Keratinocyte (primary cell): ENCODE measurements at regions not wholly inside any gene's neighbourhood (a gene's known extent, or its start where the extent isn't known, plus 50 kb on each side); places are given as distances from the start of the nearest gene placed in this dataset.

Experiments used
- DNase-seq: peaks from one replicate; pipeline ENCODE4 v3.0.0-alpha.2; 2011; ENCODE audit warnings: low read depth, missing footprints, low spot score
- FAIRE-seq: peaks from 2 replicates; lab custom pipeline; 2011; peaks lifted over from hg19 to GRCh38; lab: Jason Lieb, UNC
- H2AFZ ChIP-seq: 2 replicates; pipeline ENCODE4 v1.6.0; 2012; ENCODE audit warnings: low read length, control low read depth, inconsistent platforms; ENCODE audit not compliant: control insufficient read depth
- H3K27ac ChIP-seq: 2 replicates; pipeline ENCODE4 v1.5.1; 2011; ENCODE audit warnings: low read length; ENCODE audit not compliant: control insufficient read depth, insufficient read depth
- H3K27me3 ChIP-seq: 3 replicates; pipeline ENCODE4 v1.6.0; 2011; ENCODE audit warnings: low read length; ENCODE audit not compliant: control insufficient read depth, insufficient read depth; ENCODE audit errors: extremely low read depth
- H3K36me3 ChIP-seq, 2 experiments: 2 replicates in 1 of 2; 3 replicates in 1 of 2; pipeline ENCODE4 v1.5.1; 2011; ENCODE audit warnings: low read length in 2 of 2, mild to moderate bottlenecking in 1 of 2; ENCODE audit not compliant: control insufficient read depth in 2 of 2, insufficient read depth in 2 of 2; ENCODE audit errors: extremely low read depth in 1 of 2
- H3K4me1 ChIP-seq: 3 replicates; pipeline ENCODE4 v1.5.1; 2011; ENCODE audit warnings: low read length; ENCODE audit not compliant: control insufficient read depth, insufficient read depth; ENCODE audit errors: extremely low read depth
- H3K4me2 ChIP-seq: 3 replicates; pipeline ENCODE4 v1.6.0; 2011; ENCODE audit warnings: low read depth, low read length; ENCODE audit not compliant: control insufficient read depth, insufficient read depth; ENCODE audit errors: extremely low read depth
- H3K4me3 ChIP-seq, 3 experiments: fragments of 200-600 bp in 1 of 3; sonication (generic) in 1 of 3; 2 replicates in 2 of 3; 3 replicates in 1 of 3; pipeline ENCODE4 v1.5.1; 2011 to 2016; ENCODE audit warnings: low read length in 3 of 3, mild to moderate bottlenecking in 3 of 3, control low read depth in 2 of 3, inconsistent platforms in 1 of 3, low read depth in 1 of 3, mixed read lengths in 1 of 3, mixed run types in 1 of 3, moderate library complexity in 1 of 3; ENCODE audit not compliant: control insufficient read depth in 2 of 3, insufficient read depth in 2 of 3; ENCODE audit errors: extremely low read depth in 1 of 3
- H3K79me2 ChIP-seq: 2 replicates; pipeline ENCODE4 v1.6.0; 2012; ENCODE audit warnings: low read length; ENCODE audit not compliant: control insufficient read depth, insufficient read depth
- H3K9ac ChIP-seq: 3 replicates; pipeline ENCODE4 v1.6.0; 2011; ENCODE audit warnings: low read length; ENCODE audit not compliant: control insufficient read depth, insufficient read depth; ENCODE audit errors: extremely low read depth
- H3K9me1 ChIP-seq: 3 replicates; pipeline ENCODE4 v1.6.0; 2011; ENCODE audit warnings: low read length; ENCODE audit not compliant: control insufficient read depth, insufficient read depth; ENCODE audit errors: extremely low read depth
- H3K9me3 ChIP-seq: 2 replicates; pipeline ENCODE4 v1.5.1; 2012; ENCODE audit warnings: low read depth, low read length; ENCODE audit not compliant: control insufficient read depth
- H4K20me1 ChIP-seq: 3 replicates; pipeline ENCODE4 v1.6.0; 2011; ENCODE audit warnings: low read length; ENCODE audit not compliant: control insufficient read depth, insufficient read depth; ENCODE audit errors: extremely low read depth
- EZH2 ChIP-seq: IDR thresholded peaks from one replicate; pipeline ENCODE4 v1.6.1; 2012; ENCODE audit warnings: inconsistent platforms, mild to moderate bottlenecking, low read length, moderate library complexity
- dilution Hi-C: fragments of 300-500 bp; cut with MboI; formaldehyde crosslinking; loops from one replicate; pipeline ENCODE4 v1.7.0; 2020; ENCODE audit warnings: low sequenced_read_pairs; ENCODE audit not compliant: extremely low pct_ligation_motif_present
- TF ChIP-seq, protein P1 (sequence below), 3 experiments: IDR thresholded peaks in 1 of 3; conservative IDR thresholded peaks in 1 of 3; optimal IDR thresholded peaks in 1 of 3; 2 replicates in 2 of 3; 3 replicates in 1 of 3; pipeline versions ENCODE3 to v1.5.1; 2011; ENCODE audit warnings: low read length in 3 of 3, mild to moderate bottlenecking in 3 of 3, moderate library complexity in 2 of 3, control low read depth in 1 of 3, inconsistent platforms in 1 of 3; ENCODE audit not compliant: insufficient read depth in 2 of 3; ENCODE audit errors: extremely low read depth in 1 of 3

- no peak overlapping the region for H3K4me2 ChIP-seq
- dilution Hi-C loops: no loop called here
- FAIRE-seq: no peak
- no peaks in the 10 kb centered on the region for H3K9me1 ChIP-seq
- H3K36me3 ChIP-seq: no peaks in the 10 kb centered on the region
- H3K9me3 ChIP-seq: no peaks in the 10 kb centered on the region
- no peak overlapping the region for H3K9ac ChIP-seq
- DNase-seq: no peak
- H2AFZ ChIP-seq: no peak overlapping the region
- no peaks in the 10 kb centered on the region for H3K4me1 ChIP-seq
- no peak for TF ChIP-seq EZH2
- TF ChIP-seq, protein P1, sequence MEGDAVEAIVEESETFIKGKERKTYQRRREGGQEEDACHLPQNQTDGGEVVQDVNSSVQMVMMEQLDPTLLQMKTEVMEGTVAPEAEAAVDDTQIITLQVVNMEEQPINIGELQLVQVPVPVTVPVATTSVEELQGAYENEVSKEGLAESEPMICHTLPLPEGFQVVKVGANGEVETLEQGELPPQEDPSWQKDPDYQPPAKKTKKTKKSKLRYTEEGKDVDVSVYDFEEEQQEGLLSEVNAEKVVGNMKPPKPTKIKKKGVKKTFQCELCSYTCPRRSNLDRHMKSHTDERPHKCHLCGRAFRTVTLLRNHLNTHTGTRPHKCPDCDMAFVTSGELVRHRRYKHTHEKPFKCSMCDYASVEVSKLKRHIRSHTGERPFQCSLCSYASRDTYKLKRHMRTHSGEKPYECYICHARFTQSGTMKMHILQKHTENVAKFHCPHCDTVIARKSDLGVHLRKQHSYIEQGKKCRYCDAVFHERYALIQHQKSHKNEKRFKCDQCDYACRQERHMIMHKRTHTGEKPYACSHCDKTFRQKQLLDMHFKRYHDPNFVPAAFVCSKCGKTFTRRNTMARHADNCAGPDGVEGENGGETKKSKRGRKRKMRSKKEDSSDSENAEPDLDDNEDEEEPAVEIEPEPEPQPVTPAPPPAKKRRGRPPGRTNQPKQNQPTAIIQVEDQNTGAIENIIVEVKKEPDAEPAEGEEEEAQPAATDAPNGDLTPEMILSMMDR (optimal IDR thresholded peaks at IDR 0.05 in 1 of 3, IDR thresholded peaks at IDR 0.05 in 1 of 3, conservative IDR thresholded peaks at IDR 0.05 in 1 of 3; ENCODE audit: extremely low read depth in 1 of 3, insufficient read depth in 2 of 3, low read length in 3 of 3): no peak
- H3K27me3 ChIP-seq: no peaks in the 10 kb centered on the region
- no peak overlapping the region for H3K4me3 ChIP-seq
- no peak overlapping the region for H3K27ac ChIP-seq
- no peaks in the 10 kb centered on the region for H3K79me2 ChIP-seq
- H4K20me1 ChIP-seq: no peaks in the 10 kb centered on the region
These were observed 61.7 kb upstream of the TAF11L2 start for GRCh38 chr5:17436350-17436749.

DNA sequence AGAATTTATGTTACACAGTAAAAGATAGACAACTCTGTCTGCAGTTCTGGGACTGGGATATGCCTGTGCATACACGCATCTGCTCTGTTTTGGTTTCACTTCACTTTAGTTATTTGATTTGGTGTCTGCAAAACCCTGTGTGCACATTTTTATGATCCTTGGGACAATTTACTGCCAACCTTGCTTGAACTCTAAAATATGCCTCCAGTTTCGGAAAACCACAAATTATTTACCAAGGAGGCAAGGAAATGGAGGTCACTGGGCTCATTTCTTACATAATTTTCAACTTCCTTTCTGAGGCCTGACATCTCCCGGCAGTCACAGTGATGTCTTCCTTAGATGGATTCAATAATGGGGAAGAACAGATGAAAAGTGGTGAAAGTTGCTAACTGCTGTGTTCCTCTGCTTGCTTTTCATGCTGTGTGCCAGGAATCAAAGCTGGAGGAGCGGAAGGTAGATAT lies 61.2 kb upstream of the TAF11L2 start:
- TF ChIP-seq, protein P1 (optimal IDR thresholded peaks at IDR 0.05 in 1 of 3, IDR thresholded peaks at IDR 0.05 in 1 of 3, conservative IDR thresholded peaks at IDR 0.05 in 1 of 3; ENCODE audit: extremely low read depth in 1 of 3, insufficient read depth in 2 of 3, low read length in 3 of 3): no peak
- no peak for TF ChIP-seq EZH2
- dilution Hi-C loops: no loop called here
- no peaks in the 10 kb centered on the region for H3K36me3 ChIP-seq
- no peaks in the 10 kb centered on the region for H3K4me1 ChIP-seq
- H3K27ac ChIP-seq: no peak overlapping the region
- H3K9ac ChIP-seq: no peak overlapping the region
- no peak overlapping the region for H2AFZ ChIP-seq
- no peaks in the 10 kb centered on the region for H3K27me3 ChIP-seq
- no peaks in the 10 kb centered on the region for H3K79me2 ChIP-seq
- no peak overlapping the region for H3K4me2 ChIP-seq
- no peaks in the 10 kb centered on the region for H4K20me1 ChIP-seq
- H3K9me3 ChIP-seq: no peaks in the 10 kb centered on the region
- H3K4me3 ChIP-seq: no peak overlapping the region
- no peak for DNase-seq
- no peaks in the 10 kb centered on the region for H3K9me1 ChIP-seq
- no peak for FAIRE-seq
